Testis (tissue), 2 donors: ENCODE measurements at regions not wholly inside any gene's neighbourhood (a gene's known extent, or its start where the extent isn't known, plus 50 kb on each side); places are given as distances from the start of the nearest gene placed in this dataset.

Experiments
- DNase-seq: peaks from one replicate; pipeline ENCODE4 v3.0.0-alpha.2; 2019
- H3K27ac ChIP-seq, 2 donors: fragments of 200-600 bp; sonication (generic); one replicate each; pipeline ENCODE4 v1.5.1; 2019
- H3K27me3 ChIP-seq: fragments of 200-600 bp; sonication (generic); one replicate; pipeline ENCODE4 v1.5.1; 2019
- H3K36me3 ChIP-seq: fragments of 200-600 bp; sonication (generic); one replicate; pipeline ENCODE4 v1.5.1; 2017; ENCODE audit warnings: low read depth; ENCODE audit errors: missing control alignments
- H3K4me1 ChIP-seq: fragments of 200-600 bp; sonication (generic); one replicate; pipeline ENCODE4 v1.5.1; 2019
- H3K4me3 ChIP-seq, 2 donors: fragments of 200-600 bp; sonication (generic); one replicate each; pipeline ENCODE4 v1.5.1; 2017 to 2019
- H3K9me3 ChIP-seq: fragments of 200-600 bp; sonication (generic); one replicate; pipeline ENCODE4 v1.5.1; 2017
- POLR2A ChIP-seq: fragments of 450-650 bp; IDR thresholded peaks from one replicate; pipeline ENCODE4 v1.6.1; 2017; ENCODE audit warnings: antibody characterized with exemption, mild to moderate bottlenecking, moderate library complexity
- WGBS, 2 donors: methylation state at CpG; one replicate each; pipeline ENCODE4 v1.1.5; 2018; 5-methylcytosine and 5-hydroxymethylcytosine counted together
- intact Hi-C: fragments of 100-400 bp; cut with DNase I; formaldehyde crosslinking; loops from one replicate; pipeline ENCODE4 v1.15.1; 2023; ENCODE audit warnings: low total_unique reads
- TF ChIP-seq, protein P1 (sequence below), 3 experiments: fragments of 450-650 bp in 2 of 3; fragments of 200-600 bp in 1 of 3; sonication (generic) in 1 of 3; IDR thresholded peaks; one replicate each; pipeline ENCODE4 v1.5.1; 2016 to 2019; ENCODE audit warnings: antibody characterized with exemption in 3 of 3, mild to moderate bottlenecking in 2 of 3, moderate library complexity in 1 of 3

DNA sequence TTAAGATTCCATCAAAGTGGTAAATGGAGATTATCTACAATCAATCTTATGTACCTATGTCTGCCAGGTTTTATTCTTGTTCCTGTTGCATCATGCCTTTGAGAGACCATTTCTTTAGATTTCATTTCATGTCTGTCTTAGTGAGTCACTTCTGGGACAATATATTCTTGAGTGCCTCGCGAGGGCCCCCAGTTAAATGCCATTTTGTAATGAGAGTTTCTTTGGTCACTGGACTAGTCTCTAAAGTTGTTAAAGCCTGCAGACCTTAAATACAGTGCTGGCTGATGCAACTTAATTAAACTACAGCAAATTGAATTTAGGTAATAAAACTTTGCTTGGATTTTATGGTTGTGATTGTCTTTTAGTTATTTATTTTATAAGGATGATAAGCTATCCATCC is 87.2 kb upstream of the PITX2 start:
- no peak for TF ChIP-seq POLR2A
- TF ChIP-seq, protein P1, sequence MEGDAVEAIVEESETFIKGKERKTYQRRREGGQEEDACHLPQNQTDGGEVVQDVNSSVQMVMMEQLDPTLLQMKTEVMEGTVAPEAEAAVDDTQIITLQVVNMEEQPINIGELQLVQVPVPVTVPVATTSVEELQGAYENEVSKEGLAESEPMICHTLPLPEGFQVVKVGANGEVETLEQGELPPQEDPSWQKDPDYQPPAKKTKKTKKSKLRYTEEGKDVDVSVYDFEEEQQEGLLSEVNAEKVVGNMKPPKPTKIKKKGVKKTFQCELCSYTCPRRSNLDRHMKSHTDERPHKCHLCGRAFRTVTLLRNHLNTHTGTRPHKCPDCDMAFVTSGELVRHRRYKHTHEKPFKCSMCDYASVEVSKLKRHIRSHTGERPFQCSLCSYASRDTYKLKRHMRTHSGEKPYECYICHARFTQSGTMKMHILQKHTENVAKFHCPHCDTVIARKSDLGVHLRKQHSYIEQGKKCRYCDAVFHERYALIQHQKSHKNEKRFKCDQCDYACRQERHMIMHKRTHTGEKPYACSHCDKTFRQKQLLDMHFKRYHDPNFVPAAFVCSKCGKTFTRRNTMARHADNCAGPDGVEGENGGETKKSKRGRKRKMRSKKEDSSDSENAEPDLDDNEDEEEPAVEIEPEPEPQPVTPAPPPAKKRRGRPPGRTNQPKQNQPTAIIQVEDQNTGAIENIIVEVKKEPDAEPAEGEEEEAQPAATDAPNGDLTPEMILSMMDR (IDR thresholded peaks at IDR 0.05) = no peak
- no peak overlapping the region for H3K4me3 ChIP-seq
- H3K9me3 ChIP-seq = no peaks in the 10 kb centered on the region
- no peak overlapping the region for H3K27ac ChIP-seq
- WGBS, 2 donors = 92 to 93% methylated on average over 2 of the region's 2 CpGs
- H3K36me3 ChIP-seq = no peaks in the 10 kb centered on the region
- intact Hi-C loops = no loop called here
- H3K4me1 ChIP-seq = no peaks in the 10 kb centered on the region
- no peaks in the 10 kb centered on the region for H3K27me3 ChIP-seq
- DNase-seq = no peak

DNA sequence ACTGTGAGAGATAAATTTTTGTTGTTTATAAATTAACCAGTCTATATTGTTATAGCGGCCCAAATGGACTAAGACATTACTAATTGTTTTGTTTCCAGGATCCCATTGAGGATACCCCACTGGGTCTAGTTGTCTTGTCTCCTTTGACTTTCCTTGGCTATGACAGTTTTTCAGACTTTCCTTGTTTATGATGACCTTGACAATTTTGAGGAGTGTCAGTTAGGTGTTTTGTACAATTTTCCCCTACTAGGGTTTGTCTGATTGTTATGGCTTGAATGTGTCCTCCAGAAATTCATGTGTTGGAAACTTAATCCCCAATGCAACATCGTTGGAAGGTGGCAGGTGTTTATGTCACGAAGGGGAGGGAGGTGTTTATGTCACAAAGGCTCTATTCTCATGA is 89.6 kb upstream of the PITX2 start:
- H3K4me1 ChIP-seq = no peaks in the 10 kb centered on the region
- no peak overlapping the region for H3K27ac ChIP-seq
- H3K4me3 ChIP-seq = no peak overlapping the region
- no peak for TF ChIP-seq POLR2A
- TF ChIP-seq, protein P1 (IDR thresholded peaks at IDR 0.05) = no peak
- H3K9me3 ChIP-seq = no peaks in the 10 kb centered on the region
- intact Hi-C loops = no loop called here
- DNase-seq = no peak
- 86 to 88% methylated on average over 3 of the region's 3 CpGs for WGBS, 2 donors
- H3K36me3 ChIP-seq = no peaks in the 10 kb centered on the region
- H3K27me3 ChIP-seq = no peaks in the 10 kb centered on the region

DNA sequence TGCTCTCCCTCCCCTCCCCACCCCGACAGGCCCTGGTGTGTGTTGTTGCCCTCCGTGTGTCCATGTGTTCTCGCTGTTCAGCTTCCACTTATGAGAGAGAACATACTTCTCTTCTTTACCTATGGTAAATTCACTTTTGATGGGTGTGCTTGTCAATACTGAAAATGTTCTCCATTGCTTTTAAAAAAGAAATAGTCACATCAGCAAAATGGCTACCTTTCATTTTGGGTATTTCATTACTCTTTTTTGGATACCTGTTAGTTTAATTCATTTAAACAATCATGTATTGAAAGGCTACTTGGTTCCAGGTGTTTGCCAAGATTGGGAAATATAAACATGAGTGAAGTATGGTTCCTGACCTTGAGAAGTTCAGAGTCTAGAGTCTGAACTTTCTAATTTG is 107.4 kb upstream of the PITX2 start:
- no peak for DNase-seq
- Histone ChIP-seq H3K27me3 (no peaks in the 10 kb centered on the region), H3K9me3 (no peaks in the 10 kb centered on the region), H3K27ac (no peak overlapping the region), H3K4me3 (no peak overlapping the region), H3K4me1 (no peaks in the 10 kb centered on the region), H3K36me3 (no peaks in the 10 kb centered on the region)
- WGBS, 2 donors = 85 to 87% methylated on average over 3 of the region's 3 CpGs
- TF ChIP-seq, protein P1 (IDR thresholded peaks at IDR 0.05) = no peak
- TF ChIP-seq POLR2A = no peak
- intact Hi-C loops = no loop called here

DNA sequence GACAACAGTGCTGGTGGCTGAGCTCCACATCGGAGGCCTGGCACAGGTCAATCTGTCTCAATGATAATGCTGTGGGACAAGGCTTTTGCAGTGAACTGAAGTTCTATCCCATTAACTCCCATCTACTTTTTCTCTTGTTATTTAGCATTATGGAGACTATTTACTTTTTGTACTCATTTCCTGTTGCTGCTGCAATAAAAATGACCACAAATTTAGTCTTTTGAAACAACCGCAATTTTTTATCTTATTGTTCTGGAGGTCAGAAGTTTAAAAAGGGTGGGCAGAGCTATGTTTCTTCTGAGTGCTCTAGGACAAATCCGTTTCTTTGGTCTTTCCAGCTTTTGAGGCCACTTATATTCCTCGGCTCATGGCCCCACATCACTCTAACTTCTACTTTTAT is 111.0 kb upstream of the PITX2 start:
- H3K4me1 ChIP-seq = no peaks in the 10 kb centered on the region
- WGBS, 2 donors = 78 to 81% methylated on average over 4 of the region's 4 CpGs
- H3K36me3 ChIP-seq = no peaks in the 10 kb centered on the region
- TF ChIP-seq, protein P1 (IDR thresholded peaks at IDR 0.05) = no peak
- no peak for TF ChIP-seq POLR2A
- no peaks in the 10 kb centered on the region for H3K9me3 ChIP-seq
- no peaks in the 10 kb centered on the region for H3K27me3 ChIP-seq
- DNase-seq = no peak
- H3K27ac ChIP-seq = no peak overlapping the region
- no peak overlapping the region for H3K4me3 ChIP-seq
- intact Hi-C loops = no loop called here

DNA sequence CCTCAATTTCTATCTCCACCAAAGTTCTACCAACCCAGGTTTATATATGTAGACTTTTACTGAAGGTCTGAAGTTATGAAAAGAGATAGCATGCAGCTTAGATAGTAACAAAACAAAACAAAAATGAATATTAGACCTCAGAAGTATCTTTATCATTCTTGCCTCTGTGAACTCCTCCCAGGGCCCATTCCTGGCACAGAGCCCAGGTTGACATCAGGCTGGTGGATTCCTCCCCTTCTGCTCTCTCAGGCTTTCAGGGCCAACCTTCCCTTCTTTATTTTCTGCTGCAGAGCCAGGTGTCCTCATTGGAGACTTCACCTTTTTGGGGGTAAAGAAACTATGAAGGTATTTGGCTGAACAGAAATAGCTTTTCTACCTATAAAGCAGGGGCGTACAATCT is 112.8 kb upstream of the PITX2 start:
- Histone ChIP-seq H3K4me1 (no peaks in the 10 kb centered on the region), H3K4me3 (no peak overlapping the region), H3K27me3 (no peaks in the 10 kb centered on the region), H3K36me3 (no peaks in the 10 kb centered on the region), H3K9me3 (no peaks in the 10 kb centered on the region), H3K27ac (no peak overlapping the region)
- 61 to 74% methylated on average over 1 of the region's 1 CpG for WGBS, 2 donors
- peak; percentile 61 for DNase-seq
- intact Hi-C loops = no loop called here
- no peak for TF ChIP-seq POLR2A
- TF ChIP-seq, protein P1 (IDR thresholded peaks at IDR 0.05) = no peak
